ES-I3 (cell line): ENCODE measurements at regions not wholly inside any gene's neighbourhood (a gene's known extent, or its start where the extent isn't known, plus 50 kb on each side); places are given as distances from the start of the nearest gene placed in this dataset.
"Not testable (repeated sequence)": the region's sequence is repeated elsewhere in the genome, so short reads cannot be mapped to it uniquely, and the experiment has no call there.

Experiments used
- H3K36me3 ChIP-seq: 2 replicates; pipeline ENCODE4 v1.6.1; 2013; ENCODE audit warnings: mild to moderate bottlenecking, low read length, control low read depth, moderate library complexity; ENCODE audit not compliant: insufficient read depth
- H3K4me1 ChIP-seq: 2 replicates; pipeline ENCODE4 v1.6.1; 2013; ENCODE audit warnings: mild to moderate bottlenecking, control low read depth, low read length; ENCODE audit not compliant: insufficient read depth
- H3K9ac ChIP-seq: 2 replicates; pipeline ENCODE4 v1.6.1; 2013; ENCODE audit warnings: low read depth, mild to moderate bottlenecking, low read length, moderate library complexity
- H3K9me3 ChIP-seq: 2 replicates; pipeline ENCODE4 v1.6.1; 2013; ENCODE audit warnings: mild to moderate bottlenecking, low read length, moderate library complexity; ENCODE audit not compliant: control insufficient read depth, insufficient read depth

DNA sequence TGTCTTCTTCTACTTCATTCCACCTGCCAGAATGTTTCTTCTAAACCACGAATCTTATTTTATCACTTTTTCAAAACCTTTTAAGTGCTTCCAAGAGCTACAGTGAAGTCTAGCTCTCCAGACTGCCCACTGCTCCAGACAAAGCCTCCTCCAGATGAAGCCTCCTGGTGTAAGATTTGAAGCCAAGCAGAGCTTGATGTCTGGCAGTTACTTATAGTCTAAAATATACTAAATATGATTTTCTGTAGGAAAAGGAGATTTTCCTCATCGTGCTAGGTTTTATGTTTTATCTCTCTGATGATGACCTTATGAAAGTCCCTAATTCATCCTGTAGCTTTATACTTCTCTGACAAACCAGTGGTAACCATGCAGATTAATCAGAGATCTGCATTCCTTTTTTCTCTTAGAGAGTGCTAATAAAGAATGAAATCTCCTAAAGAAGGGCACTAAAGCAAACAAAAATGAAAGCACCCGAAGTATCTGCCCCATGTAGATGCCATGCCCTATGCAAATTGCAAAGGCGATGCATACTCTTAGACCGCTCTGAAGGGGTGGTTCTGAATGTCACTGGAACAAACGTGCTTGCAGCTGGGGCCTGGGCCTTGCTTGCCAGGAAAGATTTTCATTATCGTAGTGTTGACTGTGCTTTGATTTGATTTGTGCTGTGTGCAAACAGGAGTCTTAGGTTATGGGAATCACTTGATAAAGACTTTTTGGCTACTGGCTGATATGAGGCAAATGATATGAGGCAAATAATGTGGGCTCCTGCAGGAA lies 314.2 kb downstream of the PID1 start:
- Histone ChIP-seq H3K9ac (no peak overlapping the region), H3K9me3 (no peaks in the 10 kb centered on the region), H3K36me3 (no peaks in the 10 kb centered on the region), H3K4me1 (no peaks in the 10 kb centered on the region)

DNA sequence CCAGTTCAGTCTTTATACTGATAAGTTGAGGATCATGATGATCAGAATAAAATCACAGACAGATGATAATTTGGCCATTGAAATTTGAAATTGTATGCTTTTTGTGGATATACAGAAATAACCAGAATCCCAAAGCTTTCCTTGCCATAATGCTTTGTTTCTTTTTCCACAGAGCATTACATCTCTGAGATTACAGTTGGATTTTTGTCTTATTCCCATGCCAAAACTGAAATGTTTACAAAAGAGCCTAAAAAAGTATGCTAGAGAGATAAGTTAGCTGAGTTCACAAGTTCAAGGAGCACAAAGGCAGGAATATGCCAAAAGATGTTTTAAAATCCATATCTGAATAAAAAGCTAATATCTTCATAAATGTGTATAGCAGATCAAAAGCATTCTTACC lies 321.3 kb downstream of the PID1 start:
- Histone ChIP-seq H3K36me3 (no peaks in the 10 kb centered on the region), H3K9me3 (no peaks in the 10 kb centered on the region), H3K9ac (no peak overlapping the region), H3K4me1 (no peaks in the 10 kb centered on the region)

DNA sequence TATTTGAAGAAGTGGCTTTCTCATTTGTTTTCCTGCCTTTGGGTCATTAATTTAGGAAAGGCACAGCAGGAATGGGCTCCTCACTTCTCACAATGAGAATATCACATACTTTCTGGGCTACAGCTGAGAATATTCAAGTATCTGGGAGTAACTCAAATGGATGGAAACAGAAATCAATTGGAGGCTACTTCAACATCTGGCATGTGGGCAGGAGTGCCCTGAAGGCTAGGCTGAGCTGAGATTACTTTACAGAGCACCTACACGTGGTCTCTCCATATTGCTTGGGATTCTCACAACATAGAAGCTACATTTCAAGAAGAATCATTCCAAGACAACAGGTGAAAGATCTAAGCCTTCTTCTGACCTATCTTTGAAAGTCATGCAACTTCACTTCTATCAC lies 325.4 kb downstream of the PID1 start:
- H3K36me3 ChIP-seq, result no peaks in the 10 kb centered on the region
- H3K4me1 ChIP-seq, result no peaks in the 10 kb centered on the region
- H3K9me3 ChIP-seq, result no peaks in the 10 kb centered on the region

GRCh38 chr2:228942856-228943255 lies 328.2 kb downstream of the PID1 start:
- no peaks in the 10 kb centered on the region for H3K4me1 ChIP-seq
- no peaks in the 10 kb centered on the region for H3K9me3 ChIP-seq
- no peaks in the 10 kb centered on the region for H3K36me3 ChIP-seq
- H3K9ac ChIP-seq, result no peak overlapping the region

More for the DNA sequence above, 325.4 kb downstream of the PID1 start:
- H3K9ac ChIP-seq, result no peak overlapping the region

DNA sequence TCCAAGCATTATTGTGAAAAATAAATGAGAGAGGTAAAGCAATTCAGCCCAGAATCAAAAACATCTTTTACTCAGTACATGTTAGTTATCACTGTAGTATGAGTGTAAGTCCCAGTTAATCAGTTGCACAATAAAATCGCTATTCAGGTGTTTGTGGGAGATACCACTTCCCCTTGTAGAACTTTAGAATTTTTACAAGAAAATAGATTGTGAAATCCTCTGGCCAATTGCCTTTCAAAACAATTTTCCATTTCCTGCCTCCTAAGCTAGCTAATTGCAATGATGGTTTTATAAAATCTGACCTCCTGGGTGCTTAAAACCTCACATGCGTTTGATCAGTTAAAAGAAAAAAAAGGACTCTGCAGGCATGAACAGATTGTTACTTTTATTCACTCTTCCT lies 332.5 kb downstream of the PID1 start:
- Histone ChIP-seq H3K36me3 (no peaks in the 10 kb centered on the region), H3K9me3 (no peaks in the 10 kb centered on the region), H3K9ac (no peak overlapping the region), H3K4me1 (no peaks in the 10 kb centered on the region)

DNA sequence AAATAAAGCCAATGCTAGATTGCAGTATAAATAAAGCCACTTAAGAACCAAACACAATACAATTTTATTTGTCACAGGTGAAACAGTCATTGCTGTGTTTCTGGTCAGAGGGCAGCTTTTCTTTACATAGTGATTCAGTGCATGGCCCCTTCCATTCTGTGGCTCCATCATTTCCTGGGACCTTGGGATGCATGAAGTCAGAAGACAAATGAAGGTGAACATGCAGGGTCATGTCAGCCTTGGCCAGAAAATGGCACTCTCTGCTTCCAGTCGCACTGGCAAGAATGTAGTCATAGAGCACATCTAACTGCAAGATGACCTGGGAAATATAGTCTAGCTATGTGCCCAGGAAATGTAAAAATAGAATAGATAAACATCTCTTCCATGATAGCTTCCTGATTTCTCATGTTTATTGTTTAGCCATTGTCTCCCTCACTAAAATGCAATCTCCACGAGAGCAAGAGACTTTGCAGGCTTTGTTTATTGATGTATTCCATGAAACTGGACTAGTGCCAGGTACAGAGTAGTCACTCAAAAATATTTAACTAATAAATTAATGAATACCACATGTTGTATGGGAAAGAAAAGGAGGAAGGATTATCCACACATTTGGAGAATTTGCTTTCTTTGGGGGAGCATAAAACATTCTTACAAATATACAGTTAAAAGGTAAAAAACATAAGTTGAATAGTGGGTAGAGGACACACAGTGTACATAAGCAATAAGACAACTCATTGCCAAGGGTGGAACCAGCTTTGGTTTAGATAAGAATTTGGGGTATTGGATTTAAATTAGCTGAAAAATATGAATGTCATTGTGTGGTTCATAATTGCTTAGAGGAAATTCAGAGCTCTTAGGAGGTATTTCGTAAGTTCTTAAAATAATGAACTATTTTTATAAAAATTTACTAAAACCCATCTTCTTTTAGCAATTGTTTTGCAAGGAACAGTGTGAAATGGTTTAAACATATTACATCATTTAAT lies 343.8 kb downstream of the PID1 start:
- Histone ChIP-seq H3K9ac (no peak overlapping the region), H3K9me3 (no peaks in the 10 kb centered on the region), H3K4me1 (no peaks in the 10 kb centered on the region), H3K36me3 (no peaks in the 10 kb centered on the region)

DNA sequence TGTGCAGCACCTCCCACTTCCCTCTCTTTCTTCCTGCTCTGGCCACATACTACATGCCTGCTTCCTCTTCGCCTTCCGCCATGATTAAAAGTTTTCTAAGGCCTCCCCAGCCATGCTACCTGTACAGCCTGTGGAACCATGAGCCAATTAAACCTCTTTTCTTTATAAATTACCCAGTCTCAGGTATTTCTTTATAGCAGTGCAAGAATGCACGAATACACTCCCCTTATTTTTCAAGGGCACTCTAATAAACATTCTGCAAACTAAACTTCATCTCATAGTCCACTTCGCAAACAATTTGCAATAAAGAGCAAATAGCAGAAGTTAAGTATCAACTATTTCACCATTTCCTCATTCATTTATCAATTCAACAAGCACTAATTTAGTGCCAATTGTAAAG lies 351.3 kb downstream of the PID1 start:
- Histone ChIP-seq H3K4me1 (no peaks in the 10 kb centered on the region), H3K9me3 (no peaks in the 10 kb centered on the region), H3K36me3 (no peaks in the 10 kb centered on the region), H3K9ac (no peak overlapping the region)

GRCh38 chr2:228917220-228917619 lies 353.9 kb downstream of the PID1 start:
- H3K9me3 ChIP-seq, result no peaks in the 10 kb centered on the region
- H3K36me3 ChIP-seq, result no peaks in the 10 kb centered on the region
- no peak overlapping the region for H3K9ac ChIP-seq
- no peaks in the 10 kb centered on the region for H3K4me1 ChIP-seq

- H3K4me1 ChIP-seq, result no peaks in the 10 kb centered on the region
- no peaks in the 10 kb centered on the region for H3K9me3 ChIP-seq
- H3K9ac ChIP-seq, result no peak overlapping the region
- H3K36me3 ChIP-seq, result no peaks in the 10 kb centered on the region
These were observed 354.5 kb downstream of the PID1 start for GRCh38 chr2:228916416-228917090.

GRCh38 chr2:228913176-228913575 lies 357.9 kb downstream of the PID1 start:
- no peak overlapping the region for H3K9ac ChIP-seq
- H3K36me3 ChIP-seq, result no peaks in the 10 kb centered on the region
- H3K4me1 ChIP-seq, result no peaks in the 10 kb centered on the region
- no peaks in the 10 kb centered on the region for H3K9me3 ChIP-seq

- not testable (repeated sequence) for H3K9me3 ChIP-seq, H3K9ac ChIP-seq, H3K36me3 ChIP-seq, H3K4me1 ChIP-seq
These were observed 360.2 kb downstream of the PID1 start for GRCh38 chr2:228910872-228911271.

- no peak overlapping the region for H3K9ac ChIP-seq
- no peaks in the 10 kb centered on the region for H3K9me3 ChIP-seq
- H3K4me1 ChIP-seq, result no peaks in the 10 kb centered on the region
- no peaks in the 10 kb centered on the region for H3K36me3 ChIP-seq
These were observed 368.9 kb downstream of the PID1 start for GRCh38 chr2:228902176-228902575.

DNA sequence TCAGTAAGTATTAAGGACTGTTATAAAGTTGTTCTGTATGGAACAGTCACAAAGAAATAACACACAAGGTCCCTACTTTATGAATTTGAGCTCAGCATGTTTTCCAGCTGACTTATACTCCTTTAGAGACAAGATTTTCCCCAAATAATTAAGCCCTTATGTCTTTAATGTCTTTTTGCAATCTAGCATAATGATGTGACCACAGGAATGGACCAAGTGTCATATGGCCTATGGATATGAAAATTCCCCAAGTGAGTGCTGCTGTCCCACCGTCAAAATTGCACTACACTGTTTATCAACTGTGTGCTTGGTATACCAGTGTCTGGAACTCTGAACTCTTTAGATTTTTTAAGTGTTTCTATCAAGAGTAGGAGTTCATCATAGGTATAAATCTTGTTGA lies 369.6 kb downstream of the PID1 start:
- no peak overlapping the region for H3K9ac ChIP-seq
- H3K4me1 ChIP-seq, result no peaks in the 10 kb centered on the region
- no peaks in the 10 kb centered on the region for H3K36me3 ChIP-seq
- H3K9me3 ChIP-seq, result no peaks in the 10 kb centered on the region

GRCh38 chr2:228878138-228878537 lies 392.9 kb downstream of the PID1 start:
- Histone ChIP-seq H3K4me1 (no peaks in the 10 kb centered on the region), H3K36me3 (no peaks in the 10 kb centered on the region), H3K9ac (no peak overlapping the region), H3K9me3 (no peaks in the 10 kb centered on the region)
